Forelimb muscle (tissue), 1 donor: ENCODE measurements at regions not wholly inside any gene's neighbourhood (a gene's known extent, or its start where the extent isn't known, plus 50 kb on each side); places are given as distances from the start of the nearest gene placed in this dataset.

Source experiments
- DNase-seq: peaks from one replicate; pipeline ENCODE4 v3.0.0-alpha.2; 2013; ENCODE audit warnings: low read depth

DNA sequence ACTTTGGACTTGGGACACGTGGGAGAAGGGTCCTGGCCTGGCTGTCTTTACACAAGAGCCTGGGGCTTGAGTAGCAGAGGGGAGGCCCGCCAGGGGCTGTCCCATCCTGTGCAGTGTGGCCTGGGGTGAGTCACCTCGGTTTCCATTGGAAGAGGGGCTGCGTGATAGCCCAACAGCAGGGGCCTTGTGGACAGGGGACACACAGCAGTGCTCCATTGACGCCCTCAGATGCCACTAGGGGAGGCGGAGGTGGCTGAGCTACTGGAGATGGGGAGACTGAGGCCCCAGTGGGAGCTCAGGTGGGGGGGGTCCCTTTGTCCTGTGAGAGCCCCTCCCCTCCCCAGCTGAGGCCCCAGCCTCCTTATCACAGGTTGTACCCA lies 50.0 kb upstream of the RNU6ATAC start:
- DNase-seq, result no peak

DNA sequence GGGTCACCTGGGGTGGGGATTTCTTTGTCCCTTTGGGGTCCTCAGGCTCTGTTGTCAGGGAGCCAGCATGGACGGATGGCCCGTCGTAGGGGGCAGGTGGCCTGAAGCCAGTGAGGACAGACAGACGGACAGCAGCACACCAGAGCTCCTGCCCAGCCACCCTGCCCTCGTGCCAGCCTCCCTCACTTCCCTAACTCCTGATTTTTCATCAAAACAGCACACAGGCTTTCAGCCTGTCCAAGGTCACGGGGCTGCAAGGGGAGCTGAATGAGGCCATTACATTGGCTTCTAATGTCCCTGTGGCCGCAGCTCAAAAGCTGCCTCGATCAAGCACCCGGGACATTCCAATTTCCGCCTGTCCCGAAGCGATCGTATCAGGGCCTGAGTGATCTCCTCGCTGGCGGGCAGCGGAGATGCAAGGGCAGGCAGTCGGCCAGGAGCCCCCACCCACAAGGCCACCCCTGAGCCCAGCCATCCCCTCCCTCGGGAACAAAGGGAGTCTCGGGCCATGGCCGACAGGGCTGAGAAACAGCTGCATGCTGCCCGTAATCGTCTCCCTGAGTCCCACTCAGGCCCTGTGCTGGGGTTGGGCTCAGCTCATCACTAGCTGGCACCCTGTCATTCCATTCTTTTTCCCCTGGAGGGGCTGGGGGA lies 50.5 kb upstream of the RNU6ATAC start:
- DNase-seq, result no peak

DNA sequence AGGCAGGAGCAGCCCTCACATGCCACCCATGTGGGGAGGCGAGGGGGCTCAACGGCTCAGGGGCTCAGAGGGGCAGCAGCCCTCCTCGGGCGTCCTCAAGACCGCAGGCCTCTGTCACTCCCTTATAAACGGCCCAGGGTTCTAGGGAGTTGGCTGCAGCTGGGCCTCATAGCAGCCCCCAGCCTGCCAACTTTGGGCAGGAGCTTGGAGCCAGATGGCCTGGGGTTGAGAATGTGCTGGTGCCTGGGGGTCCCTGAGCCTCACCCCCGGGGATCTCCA lies 51.0 kb upstream of the RNU6ATAC start:
- DNase-seq, result no peak

DNA sequence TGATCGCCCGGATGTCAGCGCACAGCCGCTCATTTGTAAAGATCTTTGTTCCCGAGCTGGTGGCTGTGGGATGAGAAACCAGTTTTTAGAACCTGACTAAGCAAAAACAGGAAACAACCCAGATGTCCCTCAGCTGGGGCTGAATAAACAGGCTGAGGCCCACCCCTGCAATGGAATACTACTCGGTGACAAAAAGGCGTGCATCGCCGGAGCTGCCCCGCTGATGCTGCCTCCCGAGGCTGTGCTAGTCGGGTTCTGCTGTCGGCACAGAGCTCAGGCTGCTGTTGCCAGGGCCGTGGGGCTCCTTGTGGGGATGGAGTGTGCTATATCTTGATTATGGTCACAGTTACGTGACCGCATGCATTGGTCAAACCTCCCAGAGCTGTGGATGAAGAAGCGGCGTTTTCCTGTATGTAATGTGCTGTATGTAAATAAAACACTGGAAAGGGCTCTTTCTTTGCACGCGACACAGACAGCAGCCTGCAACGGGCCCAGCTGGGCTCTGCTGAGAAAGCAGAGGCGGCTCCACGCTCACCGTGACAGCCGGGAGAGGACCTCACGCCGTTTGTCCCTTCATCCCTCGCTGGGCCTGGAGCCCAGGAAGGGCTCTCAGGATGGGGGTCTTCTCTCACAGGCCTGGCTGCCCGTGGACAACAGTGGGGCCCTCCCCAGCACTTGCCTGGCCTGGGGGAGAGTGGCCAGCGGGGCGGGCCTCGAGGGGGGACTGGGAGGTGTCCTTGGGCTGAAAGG lies 51.5 kb upstream of the RNU6ATAC start:
- DNase-seq, result no peak

DNA sequence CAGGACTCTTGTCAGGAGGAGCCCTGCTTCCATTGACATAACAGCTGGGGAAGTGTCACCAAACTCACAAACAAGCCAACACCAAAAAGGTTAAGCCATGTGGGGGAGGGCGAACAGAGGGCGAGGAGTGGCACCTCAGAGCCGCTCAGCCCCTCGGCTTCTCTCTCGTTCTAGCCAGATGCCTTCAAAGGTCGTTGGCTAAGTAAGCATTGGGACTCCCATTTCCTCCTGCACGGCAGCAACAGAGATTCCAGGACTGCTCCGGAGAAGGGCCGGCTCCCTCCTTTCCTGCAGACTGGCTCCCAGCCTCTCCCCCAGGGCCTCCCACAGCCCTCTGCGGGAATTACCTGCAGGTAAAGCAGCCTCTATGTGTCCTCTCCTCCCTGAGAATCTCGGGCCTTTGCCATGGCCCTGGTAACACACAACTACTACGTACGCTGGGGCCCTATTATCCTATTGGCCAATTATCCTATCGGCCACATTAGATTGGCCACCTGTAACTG lies 52.1 kb upstream of the RNU6ATAC start:
- no peak for DNase-seq

DNA sequence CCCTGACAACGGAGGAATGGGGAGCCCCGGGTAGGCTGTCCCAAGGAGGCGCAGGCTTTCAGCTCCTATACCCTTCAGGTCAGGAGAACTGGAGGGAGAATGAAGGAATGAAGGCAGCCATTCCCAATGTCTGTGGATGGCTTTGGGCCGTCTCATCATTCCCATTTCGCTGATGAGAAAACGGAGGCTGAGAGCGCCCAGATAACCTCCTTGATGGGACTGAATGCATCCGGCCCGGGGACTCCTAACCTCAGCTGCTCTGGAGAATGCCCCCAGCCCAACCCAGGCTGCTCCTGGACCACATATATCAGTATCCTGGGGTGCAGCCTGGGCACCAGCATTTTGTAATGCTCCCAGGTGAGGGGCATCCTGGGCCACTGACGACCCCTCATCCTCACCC lies 52.6 kb upstream of the RNU6ATAC start:
- DNase-seq, result no peak

DNA sequence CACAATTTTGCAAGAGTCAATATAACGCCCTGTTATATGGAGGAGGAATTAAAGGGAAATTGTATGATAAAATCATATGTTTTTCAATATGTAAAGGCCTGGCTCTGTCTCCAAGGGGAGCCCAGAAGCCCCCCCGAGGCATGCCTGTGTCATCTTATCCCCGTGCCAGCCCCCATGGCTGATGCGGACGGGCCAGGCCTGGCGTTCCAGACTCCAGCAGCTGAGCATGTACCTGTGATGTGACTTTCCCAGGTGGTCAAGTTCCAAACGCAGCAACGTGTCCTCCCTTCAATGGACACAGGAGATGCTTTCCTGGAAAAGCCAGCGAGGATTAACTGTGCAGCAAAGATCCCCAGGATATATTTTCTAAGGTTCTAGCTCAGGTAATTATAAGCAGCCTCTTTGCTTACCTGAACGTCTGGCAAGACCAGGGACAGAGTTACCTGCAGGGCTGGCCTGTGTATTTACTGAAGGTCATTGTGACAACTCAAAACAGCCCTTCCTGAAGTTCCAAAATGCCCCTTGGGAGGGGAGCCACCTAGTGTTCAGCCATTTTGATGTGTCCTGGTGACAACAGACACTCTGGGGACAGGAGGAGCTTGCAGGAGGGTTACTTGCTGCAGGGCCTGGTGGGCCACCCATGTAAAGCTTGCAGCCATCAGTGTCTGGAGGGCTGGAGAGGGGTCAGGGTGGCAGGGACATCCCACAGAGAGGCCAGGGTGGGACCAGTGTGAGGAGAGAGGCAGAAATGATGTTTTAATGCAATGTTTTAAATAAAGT lies 53.3 kb upstream of the RNU6ATAC start:
- no peak for DNase-seq

DNA sequence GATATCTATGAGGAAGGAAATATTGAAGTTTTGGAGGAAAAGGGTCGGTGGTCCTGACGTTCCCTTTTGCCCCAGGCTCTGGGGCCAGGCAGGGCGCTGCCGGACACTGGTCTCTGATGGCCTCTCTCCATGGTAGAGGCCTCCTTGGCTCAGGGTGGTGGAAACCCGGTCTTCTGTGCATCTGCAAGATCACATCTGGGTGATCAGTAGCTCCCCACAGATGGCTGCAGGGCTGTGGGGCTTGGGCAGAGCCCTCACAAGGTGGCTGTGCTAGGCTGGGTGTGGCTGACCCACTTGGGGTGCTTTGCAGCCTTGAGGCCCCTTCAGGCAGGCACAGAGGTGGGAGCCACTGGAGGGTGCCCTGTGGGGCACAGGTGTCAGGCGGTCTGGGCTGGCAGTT lies 53.9 kb upstream of the RNU6ATAC start:
- no peak for DNase-seq

DNA sequence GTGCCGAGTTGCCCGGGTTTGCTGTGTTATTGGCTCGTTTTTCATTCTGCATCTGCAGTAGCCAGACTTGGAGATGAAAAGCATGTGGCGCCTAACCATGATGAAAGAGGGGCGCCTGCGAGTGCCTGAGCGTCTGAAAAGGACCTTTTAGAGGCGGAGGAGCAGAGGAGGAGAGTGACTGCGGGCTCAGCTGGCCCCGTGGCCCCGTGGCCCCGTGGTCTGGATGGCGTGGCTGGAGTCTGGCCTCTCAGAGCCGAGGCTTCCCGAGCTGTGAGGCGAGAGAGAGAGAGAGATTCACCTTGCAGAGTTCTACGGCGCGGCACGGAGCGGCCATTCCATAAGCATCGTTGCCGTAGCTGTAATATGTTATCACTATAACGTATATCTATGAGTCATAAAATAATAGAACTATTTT lies 55.3 kb upstream of the RNU6ATAC start:
- no peak for DNase-seq

DNA sequence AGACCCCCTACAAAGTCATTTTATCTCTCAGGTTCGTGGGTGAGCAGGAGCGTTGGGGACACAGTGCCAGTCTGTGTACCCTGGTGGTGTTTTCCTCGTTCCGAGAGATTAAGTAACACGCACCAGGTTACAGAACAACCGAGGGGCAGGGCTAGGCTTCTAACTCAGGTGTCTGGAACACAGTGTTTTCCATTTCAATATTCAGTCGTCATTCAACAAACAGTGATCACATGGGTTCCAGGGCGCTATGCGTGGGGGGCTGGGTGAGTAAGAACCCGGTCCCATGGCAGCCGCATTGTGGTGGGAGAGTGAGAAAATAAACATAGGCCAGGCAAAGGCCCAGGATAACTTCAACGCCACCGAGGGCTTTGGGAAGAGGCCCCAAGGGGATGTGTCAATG lies 55.9 kb upstream of the RNU6ATAC start:
- DNase-seq, result no peak

DNA sequence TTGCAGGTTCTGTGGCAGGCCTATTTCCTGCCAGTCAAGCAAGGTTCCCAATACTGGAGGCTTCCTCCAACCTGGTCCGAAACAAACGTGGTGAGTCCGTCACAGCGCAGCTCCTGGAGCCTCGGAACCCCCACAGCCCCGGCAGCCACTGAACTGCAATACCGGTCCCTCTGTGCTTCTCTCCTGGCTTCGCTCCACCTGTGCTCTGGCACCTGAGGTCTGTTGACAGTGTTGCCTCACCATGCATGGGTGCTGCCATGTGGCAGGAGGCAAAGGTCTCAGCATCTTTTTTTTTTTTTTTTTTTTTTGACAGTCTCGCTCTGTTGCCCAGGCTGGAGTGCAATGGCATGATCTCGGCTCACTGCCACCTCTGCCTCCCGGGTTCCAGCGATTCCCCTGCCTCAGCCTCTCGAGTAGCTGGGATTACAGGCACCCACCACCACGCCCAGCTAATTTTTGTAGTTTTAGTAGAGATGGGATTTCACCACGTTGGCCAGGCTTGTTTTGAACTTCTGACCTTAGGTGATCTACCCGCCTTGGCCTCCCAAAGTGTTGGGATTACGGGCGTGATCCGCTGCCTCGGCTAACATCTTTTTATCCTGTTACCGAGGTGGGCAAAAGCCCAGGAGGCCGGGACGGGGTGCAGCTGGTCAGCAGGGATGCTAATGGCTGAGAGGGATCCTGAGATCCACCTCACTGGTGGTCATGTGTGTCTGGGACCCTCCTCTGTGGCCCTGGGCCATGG lies 57.1 kb upstream of the RNU6ATAC start:
- no peak for DNase-seq

DNA sequence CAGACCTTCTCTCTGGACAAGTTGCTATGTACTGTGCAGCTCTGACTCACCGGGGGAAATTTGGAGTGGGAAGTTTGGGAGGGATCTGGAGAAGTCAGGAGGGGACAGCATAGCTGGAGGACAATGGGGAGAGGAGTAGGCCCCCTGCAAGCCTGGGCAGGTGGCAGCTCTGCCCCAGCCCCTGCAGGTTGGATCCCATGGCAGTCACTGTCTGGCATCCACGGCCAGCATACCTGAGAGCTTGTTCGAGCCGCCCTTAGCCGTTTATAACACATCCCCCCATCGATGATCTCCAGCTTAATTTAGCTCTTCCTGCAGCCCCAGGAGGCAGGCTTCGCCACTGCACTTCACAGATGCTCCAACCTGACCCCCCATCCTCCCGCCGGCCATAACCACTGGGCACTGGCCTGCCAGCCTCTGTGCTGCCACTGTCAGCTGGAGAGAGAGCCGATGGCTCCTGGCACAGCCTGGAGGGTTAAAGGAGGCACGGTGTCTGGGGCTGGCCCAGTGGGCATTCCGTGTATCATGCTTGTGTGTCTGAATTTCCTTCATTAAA lies 57.7 kb upstream of the RNU6ATAC start:
- DNase-seq, result no peak

DNA sequence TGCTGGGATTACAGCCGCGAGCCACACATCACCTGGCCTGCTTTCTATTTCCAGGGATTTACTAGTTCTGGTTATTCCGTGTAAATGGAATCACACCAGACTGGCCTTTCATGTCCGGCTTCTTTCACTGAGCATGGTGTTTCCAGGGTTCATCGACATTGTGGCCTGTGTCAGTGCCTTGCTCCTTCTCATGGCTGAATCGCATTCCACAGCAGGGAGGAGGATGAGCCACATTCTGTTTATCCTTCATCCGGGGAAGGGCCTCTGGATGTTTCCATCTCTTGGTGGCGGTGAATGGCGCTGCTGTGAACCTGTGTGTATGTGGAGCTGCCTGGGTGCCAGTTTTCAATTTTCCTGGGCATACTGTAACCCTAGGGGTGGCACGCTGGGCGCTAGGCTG lies 58.7 kb upstream of the RNU6ATAC start:
- no peak for DNase-seq

DNA sequence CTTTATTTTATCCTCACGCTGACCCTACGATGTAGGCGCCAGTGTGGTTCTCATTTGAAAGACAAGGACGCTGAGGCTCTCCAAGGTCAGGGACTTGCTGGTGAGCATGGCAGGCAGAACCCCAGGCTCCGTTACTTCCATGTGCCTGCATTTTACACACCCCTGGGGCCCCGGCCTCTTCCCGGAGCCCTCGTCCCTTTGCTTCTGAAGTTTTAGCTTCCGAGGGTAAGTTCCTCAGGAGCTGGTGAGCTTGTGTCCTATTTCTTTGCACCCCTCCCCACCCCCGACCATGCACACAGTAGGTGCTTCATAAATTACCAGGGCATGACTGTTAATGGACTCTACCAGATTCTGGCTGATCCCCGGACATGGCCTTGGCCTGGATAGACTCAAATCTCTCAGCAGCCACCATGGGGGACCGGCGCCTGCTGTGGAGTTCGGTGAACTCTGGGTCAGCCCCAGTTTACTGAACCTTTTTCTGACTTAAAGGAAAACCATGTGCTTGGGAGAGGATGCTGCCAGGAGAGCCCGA lies 59.3 kb upstream of the RNU6ATAC start:
- DNase-seq, result no peak

DNA sequence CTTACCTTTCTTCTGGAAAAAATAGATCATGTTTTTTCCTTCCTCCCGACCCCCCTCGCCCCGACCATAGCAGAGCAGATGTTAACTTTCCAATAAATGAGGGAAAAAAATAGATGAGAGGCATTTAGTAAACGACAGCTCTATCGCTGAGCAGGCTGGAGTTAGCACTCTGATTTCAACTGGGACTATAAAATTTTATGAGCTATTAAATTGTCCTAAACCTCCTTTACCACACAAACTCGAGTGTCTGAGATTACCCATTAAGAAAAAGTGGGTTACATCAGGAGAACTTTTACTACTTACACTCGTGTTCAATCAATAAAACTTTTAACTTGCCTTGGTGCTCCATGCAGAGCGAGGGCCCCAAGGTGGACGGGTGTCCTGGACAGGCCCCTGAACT lies 59.8 kb upstream of the RNU6ATAC start:
- DNase-seq, result no peak

DNA sequence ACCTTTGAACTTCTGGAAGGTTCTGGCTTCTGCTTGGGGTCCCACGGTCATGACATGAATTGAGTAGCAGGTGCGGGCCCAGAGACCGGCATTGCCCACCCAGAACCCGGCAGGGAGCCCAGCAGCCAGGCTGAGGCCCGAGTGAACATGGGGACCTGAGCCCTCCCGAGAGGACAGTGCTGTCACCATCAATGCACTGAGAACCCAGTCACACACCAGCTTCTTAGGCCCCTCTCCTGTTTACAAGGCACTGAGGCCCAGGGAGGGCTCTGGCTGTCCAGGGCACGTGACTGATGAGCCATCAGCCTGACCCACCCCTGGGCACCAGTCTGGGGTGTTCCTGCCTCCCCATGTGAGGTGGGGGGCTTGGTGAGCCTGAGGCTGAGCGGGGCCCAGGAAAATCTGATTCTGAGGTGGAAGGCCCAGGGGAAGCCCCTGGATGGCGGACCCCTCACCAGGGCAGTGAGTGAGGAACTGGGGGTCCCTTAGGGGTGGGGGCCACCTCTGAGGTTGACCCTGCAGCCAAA lies 60.3 kb upstream of the RNU6ATAC start:
- no peak for DNase-seq

DNA sequence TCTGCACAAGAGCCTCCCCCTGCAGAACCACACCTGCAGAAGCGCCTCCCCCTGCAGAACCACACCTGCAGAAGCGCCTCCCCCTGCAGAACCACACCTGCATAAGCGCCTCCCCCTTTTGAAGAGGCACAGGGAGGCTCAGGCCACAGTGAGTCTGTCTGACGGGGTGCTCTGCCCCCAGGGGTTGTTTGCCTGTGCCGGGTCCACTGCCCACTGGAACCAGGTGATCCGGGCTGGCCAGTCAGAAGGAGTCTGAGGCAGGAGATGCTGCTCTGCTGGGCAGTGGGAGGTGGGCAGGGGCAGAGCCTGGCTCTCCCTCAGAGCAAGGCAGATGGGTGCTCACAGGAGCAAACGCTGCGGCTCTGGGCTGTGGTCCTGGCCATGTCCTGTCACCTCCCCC lies 60.8 kb upstream of the RNU6ATAC start:
- DNase-seq, result no peak

DNA sequence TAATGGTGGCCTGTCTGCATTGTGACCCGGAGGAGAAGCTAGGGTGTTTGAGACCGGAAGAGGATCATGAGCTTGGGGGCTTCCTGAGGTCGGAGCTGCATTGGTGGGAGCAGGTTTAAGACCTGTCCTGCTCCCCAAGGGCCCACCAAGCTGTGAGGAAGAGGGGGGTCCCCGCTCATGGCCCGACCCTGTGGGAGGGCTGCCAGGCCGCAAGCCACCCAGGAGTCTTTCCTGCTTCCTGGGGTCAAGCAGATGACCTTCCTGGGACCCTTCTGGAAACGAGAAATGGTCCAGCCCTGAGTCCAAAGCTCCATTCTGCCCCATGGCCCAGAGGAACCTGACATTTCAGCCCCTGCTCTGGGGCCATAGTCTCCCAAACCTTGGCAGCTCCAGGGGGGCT lies 61.5 kb upstream of the RNU6ATAC start:
- DNase-seq, result no peak

DNA sequence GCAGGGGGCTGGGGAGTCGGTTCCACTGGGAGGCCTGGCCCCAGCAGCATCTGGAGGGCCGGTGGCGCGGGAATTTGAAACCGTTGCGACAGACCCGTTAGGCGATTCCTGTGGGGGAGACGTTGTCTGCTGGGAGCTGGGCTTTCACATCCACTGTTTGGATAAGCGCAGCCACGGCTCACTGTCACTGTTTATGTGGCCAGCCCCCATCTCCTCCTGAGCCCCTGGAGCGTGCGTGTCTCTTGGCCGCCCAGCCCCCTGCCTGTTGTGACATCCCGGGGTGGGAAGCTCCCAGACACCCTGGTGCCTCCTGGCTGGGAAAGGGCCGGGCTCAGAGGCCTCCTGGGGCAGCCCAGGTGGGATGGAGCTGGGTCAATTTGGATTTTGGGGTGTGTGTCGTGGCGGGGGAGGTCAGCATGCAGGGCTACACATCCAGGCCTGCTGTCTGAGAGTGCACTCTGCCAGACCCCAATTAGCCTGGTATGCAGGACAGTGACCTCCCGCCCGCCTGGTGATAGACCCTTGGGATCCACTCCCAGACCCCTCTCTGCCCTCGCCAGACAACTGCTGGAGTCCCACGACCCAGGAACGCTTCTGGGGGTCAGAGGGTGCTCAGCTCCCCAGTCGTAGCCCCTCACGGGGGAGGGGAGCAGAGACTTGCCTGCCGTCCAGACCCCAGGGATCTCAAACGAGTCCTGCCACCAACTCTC lies 62.0 kb upstream of the RNU6ATAC start:
- DNase-seq, result no peak

DNA sequence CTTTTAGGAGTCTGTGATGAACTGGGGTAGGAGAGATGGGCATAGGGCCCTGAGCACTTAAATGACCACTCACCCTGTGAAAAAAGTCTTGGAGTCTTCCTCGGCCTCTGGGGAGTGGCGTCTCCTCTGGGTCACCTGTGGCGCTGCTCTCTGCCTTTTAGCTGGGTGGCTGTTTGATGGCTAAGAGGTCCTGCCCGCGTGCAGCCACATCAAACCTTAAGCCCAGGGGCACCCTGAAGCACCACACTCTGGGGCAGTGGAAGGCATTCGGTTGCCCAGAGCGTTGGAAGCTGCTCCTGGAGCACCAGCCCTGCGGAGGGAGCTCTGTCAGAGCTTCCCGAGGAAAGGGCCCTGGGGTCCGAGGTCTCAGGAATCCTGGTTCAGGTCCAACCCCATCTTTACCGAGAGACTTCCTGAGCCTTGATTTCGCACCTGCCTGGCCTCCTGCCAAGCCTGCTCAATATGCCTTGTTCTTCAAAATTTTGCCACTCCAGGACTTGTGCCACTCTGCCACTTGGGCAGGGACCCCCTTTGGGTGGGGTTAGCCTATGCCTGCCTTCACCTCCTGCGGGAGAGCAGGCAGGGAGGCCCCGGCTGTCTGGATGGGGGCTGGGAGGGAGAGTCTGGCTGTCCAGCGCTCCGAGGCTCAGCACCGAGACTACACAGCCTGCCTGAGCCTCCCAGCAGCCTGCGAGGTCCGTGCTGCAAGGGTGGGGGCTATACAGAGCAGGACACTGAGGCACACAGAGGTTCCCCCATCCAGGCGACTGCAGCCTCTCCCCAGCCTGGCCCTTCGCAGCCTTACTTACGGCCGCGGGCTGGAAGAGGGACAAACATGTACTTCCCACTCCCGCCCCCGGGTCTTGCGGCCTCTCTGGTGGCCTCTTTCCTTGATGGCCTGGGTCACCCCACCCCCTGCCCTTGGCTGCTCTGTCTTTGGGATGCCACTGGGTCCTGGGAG lies 63.4 kb upstream of the RNU6ATAC start:
- DNase-seq, result no peak
